HG03103 (cell line): ENCODE measurements at regions not wholly inside any gene's neighbourhood (a gene's known extent, or its start where the extent isn't known, plus 50 kb on each side); places are given as distances from the start of the nearest gene placed in this dataset.
"Not testable (repeated sequence)": the region's sequence is repeated elsewhere in the genome, so short reads cannot be mapped to it uniquely, and the experiment has no call there.

Experiments used
- ATAC-seq: cut with Tn5 transposase; IDR thresholded peaks from one replicate; pipeline ENCODE4 v1.9.1; 2021; ENCODE audit warnings: low read depth; ENCODE audit not compliant: unreplicated experiment

DNA sequence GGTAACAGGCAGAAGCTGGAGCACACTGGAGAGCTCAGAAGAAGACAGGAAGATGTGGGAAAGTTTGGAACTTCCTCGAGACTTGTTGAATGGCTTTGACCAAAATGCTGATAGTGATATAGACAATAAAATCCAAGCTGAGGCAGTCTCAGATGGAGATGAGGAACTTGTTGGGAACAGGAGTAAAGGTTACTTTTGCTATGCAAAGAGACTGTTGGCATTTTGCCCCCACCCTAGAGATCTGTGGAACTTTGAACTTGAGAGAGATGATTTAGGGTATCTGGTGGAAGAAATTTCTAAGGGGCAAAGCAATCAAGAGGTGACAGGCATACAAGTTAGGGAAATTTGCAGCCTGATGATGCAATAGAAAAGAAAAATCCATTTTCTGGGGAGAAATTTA lies 493.5 kb downstream of the CHSY3 start:
- not testable (repeated sequence) for ATAC-seq

DNA sequence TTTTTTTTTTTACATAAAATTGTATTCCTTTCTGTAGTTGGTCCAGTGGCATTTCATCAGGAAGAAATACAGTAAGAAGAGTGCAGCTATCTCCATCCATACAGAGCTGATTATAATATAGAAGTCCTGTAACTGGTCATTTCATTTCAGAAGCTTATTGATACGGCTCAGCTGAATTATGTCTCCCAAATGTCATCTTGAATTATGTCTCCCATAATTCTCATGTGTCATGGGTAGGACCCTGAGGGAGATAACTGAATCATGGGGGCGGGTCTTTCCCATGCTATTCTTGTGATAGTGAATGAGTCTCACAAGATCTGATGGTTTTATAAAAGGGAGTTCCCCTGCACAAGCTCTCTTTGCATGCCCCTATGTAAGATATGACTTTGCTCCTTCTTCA lies 492.9 kb downstream of the CHSY3 start:
- ATAC-seq: no peak

DNA sequence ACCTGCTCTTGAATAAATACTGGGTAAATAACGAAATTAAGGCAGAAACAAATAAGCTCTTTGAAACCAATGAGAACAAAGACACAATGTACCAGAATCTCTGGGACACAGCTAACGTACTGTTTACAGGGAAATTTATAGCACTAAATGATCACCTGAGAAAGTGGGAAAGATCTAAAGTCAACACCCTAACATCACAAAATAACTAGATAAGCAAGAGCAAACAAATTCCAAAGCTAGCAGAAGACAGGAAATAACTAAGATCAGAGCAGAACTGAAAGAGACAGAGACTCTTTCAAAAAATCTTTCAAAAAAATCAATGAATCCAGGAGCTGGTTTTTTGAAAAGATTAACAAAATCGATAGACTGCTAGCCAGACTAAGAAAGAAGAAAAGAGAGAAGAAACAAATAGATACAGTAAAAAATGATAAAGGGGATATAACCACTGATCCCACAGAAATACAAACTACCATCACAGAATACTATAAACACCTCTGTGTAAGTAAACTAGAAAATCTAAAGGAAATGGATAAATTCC lies 487.5 kb downstream of the CHSY3 start:
- not testable (repeated sequence) for ATAC-seq

DNA sequence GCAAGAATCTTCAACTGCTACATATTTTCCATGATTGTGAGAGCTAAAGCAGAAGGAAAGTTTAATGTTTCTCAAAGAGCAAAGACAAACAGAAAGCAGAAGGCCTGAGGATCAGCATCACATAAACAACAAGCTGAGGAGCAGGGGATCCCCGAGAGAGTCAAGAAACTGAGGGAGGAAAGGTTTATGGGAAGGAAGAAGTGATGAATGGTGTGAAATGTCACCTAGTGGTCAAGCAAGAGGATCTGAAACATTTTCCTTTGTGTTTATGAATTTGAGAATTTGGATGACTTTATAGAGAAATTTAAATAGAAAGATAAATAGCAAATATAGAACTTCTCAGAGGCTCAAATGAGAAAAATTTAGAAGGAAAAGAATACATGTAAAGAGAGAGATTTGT lies 481.9 kb downstream of the CHSY3 start:
- no peak for ATAC-seq

DNA sequence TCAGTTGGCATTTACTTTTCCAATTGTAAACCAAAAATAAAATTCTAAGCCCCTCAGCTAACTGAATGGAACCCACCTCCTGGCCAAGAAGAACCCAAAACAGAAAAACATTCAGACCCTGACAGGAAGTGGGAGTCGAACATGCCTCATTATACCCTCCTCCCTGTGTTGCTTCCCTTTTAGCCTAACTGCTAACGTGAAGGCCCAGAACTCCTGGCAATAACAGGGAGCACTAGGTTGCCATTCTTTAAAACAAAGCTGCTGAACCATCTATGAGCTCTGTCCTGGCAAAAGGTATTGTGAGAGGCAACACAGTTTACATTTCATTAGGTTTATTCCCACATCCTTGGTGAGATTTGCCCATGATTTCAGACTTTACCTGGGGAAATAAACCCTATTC lies 481.4 kb downstream of the CHSY3 start:
- no peak for ATAC-seq

DNA sequence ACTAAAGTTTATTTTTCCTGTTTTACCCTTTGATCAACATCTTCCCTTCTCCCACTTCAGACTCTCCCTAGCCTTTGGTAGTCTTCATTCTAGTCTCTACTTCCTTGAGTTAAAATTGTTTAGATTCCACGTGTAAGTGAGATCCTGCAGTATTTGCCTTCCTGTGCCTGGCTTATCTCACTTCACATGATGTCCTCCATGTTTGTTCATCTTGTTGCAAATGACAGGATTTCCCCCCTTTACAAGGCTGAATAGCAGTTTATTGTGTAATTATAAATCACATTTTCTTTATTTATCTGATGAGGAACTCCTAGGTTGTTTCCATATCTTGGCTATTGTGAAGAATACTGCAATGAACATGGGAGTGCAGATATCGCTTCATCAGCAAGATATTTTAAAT lies 461.7 kb downstream of the CHSY3 start:
- ATAC-seq: no peak

DNA sequence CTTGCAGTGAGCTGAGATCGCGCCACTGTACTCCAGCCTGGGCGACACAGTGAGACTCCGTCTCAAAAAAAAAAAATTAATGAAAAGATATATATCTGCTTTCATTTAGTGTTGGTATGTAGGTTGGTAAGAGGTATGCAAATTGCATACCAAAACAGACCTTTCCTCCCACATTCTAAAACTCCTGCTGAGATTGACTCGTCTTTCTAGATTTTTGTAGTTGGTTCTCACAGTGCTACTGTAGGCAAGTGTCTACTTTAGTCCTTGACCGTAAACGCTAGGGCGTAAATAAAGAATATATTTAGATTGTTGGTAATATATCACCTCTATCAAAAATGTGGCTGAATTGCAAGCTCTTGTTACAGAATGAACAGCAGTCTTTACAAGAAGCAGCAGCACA lies 445.9 kb downstream of the CHSY3 start:
- ATAC-seq: no peak

DNA sequence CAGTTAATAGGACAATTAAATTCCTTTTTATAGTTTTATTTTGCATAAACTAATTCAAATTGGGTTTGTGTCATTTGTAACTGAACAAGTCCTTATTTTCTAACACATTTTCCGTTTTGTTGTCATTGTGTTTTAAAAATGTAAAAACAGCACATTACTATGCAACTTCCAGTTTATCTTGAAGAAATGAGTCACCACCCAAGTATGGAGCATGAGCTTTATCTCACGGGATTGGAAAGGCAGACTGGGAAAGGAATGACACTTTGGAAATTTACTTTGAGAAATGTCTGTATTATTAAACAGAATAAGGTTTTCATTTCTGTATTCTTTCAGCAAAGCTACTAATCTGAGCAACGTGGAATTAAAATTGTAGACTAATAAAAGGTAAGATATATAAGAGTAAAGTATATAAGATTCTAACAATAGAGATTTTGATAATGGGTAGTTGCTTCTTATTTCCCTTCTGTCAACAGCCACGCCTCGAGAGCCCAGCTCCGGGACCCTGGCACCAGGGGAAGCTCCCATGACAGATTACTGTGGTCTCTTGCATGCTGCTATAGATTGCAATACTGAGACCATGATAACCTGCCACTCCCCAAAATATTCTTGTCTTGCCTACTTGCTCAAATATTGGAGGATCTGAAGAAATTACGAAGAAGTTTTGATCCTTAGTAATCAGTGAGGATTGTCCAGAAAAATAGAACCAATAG lies 433.1 kb downstream of the CHSY3 start:
- ATAC-seq: no peak

DNA sequence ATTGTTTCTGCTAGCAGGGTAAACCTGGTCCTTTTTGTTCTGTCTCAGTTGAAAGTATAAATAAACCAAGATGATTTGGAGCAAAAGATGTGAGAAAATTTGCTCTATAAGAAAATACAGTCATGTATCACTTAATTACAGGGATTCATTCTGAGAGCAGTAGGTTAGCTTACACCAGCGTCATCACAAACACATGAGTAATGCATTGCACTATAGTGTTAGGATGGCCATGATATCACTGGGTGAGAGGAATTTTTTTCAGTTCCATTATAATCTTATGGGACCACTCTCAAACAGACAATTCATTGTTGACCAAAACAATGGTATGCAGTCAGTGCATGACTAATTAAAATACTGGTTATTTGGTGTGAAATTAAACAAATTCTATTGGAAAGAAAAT lies 430.9 kb downstream of the CHSY3 start:
- ATAC-seq: no peak

DNA sequence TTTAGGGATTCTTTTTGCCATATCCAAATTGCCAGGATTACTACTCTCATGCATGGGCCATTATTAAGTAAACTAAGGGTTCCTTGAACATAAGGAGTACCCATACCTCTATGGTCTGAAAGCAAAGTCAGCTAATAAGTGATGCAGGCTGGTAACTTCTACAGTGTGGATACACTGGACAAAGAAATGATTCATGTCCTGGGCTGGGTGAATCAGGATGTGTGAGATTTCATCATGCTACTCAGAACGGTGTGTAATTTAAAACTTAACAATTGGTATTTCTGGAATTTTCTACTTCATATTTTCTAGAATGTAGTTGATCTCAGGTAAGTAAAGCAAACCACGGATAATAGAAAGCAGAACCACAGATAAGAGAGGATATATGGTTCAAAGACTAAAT lies 428.8 kb downstream of the CHSY3 start:
- ATAC-seq: no peak

DNA sequence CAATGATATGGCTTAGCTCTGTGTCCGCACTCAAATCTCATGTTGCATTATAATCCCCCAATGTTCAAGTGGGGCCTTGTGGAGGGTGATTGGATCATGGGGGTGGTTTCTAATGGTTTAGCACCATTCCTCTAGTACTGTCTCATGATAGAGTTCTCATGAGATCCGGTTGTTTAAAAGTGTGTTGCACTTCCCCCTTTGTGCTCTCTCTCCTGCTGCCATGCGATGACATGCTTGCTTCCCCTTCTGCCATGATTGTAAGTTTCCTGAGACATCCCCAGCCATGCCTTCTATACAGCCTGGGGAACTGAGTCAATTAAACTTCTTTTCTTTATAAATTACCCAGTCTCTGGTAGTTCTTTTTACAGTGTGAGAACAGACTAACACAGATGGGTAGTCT lies 427.1 kb downstream of the CHSY3 start:
- ATAC-seq: no peak

DNA sequence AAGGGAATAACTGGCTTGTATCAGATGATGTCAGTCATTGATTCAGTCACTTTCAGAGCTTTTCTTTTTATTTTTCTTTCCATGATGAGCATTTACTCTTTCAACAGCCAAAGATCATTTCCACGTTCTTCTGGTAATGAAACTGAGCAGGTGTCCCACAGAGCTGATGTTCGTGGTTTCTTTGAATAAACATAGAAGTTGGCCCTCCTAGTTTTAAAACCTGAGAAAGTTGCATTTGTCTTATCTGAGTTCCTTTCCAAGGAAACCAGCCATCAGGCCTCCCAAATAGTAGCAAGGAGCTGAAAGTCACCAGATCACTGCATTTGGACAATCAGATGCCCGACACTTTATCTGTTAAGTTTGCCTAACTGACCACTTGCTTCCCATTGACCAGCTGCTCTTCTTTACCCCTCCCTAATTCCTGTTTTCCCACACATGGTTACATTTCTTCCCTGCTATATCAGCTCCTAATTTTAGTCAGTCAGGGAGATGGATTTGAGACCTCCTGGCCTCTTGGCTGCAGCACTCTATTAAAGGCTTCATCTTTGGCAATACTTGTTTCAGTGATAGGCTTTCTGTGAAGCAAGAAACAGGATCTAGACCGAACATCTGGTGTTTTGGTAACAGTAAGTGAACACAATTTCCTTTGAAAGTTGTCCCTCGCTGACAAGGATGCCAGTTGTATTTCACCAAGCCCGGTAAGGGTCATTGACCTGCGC lies 420.8 kb downstream of the CHSY3 start:
- ATAC-seq: no peak

DNA sequence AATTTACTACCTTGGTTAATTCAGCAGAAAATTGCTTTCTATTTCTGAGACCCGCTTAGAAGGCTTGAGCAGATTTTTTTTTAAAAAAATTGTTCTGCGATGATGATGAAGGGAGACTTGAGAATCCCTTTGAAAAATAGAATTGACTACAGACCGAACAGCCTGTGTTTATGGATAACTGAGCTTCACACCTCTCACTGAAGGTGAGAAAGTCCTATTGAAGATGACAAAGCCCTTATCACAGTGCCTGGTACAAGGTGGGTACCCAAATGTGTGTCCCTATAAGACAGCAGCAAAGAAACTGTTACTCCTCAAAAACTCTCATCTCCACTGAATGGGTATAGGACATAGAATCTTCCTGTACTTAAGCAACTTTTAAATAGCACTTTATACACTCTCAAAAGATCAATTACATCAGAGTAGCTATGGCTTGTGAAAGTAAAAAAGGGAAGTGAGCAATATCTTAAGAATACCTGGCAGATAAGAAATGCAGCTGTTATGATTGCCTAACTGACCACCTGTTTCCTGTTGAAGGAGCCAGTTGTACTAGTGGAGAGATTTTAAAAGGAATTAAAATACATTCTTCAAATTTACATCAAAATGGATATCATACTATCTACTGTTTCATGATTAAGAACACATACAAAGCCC lies 419.7 kb downstream of the CHSY3 start:
- peak; percentile 100 for ATAC-seq

DNA sequence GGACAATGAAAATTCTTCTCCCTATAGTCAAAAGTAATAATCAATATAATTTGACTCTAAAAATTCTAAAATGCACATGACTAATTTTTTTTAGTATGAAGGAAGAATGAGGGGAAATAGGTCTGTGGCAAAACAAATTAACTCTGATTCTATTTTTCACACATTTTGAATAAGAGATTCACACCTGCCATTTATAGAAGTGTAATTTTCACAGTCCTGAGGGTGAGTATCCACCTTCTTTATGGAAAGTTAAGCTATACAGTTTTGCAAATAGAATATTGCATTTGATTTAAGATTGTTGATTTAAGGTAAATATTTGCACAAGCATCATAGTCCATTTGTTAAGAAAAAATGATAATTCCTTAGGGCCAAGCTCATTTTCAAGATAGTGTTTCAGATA lies 417.7 kb downstream of the CHSY3 start:
- no peak for ATAC-seq

DNA sequence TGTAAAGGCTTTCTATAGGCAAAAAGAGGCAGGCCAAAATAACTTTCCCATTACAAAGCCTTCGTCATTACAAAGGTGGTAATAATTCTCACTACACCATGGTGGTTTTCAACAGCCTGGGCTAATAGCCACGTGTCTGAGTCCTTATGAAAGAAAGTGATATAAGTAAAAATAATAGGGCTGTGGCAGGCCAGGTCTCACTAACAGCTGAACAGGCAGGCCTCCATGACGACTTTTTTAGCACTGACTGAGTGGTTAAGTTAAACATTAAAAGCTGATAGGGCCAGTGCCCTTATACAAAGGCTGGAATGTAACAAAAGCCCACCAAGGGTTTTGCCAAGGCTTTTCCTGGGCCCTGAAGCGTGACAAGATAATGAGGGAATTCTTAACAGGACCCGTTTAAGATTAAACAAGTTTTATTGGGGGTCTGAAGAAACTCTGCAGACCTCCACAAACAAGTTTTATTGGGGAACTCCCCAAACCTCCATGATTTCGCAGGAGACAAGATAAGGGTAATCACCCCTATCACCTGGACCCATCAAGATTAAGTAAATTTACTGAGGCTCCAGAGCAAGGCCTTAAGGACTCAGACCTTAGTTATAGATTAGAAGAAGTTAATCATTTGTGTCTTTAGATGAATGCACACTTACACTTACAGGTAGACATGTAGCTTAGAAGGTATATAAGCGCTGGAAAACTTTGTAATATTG lies 412.9 kb downstream of the CHSY3 start:
- no peak for ATAC-seq

DNA sequence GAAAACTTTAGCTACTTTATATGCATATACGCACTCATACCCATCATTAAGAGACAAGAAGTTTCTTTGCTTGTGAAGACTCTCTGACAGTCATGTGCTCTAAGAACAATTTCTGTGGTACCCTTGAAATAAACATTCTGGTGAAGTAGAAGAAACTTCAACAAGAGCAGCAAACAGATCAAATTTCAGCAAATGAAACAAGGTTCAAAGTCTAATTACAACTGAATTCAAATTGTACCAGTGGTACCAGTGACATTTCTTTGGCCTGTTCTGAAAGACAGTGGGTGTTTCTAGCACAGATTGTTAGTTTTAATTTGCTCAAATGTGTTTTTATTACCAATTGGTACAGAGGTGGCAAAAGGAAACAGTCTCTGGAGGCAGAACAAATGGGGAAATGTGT lies 391.0 kb downstream of the CHSY3 start:
- no peak for ATAC-seq

DNA sequence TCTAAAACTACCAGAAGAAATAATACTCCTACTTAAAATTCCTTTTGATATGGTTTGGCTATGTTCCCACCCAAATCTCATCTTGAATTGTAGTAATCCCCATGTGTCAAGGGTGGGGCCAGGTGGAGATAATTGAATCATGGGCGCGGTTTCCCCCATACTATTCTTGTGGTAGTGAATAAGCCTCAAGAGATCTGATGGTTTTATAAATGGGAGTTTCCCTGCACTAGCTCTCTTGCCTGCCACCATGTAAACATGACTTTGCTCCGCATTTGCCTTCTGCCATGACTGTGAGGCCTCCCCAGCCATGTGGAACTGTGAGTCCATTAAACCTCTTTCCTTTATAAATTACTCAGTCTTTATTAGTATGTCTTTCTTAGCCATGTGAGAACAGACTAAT lies 390.5 kb downstream of the CHSY3 start:
- ATAC-seq: not testable (repeated sequence)

DNA sequence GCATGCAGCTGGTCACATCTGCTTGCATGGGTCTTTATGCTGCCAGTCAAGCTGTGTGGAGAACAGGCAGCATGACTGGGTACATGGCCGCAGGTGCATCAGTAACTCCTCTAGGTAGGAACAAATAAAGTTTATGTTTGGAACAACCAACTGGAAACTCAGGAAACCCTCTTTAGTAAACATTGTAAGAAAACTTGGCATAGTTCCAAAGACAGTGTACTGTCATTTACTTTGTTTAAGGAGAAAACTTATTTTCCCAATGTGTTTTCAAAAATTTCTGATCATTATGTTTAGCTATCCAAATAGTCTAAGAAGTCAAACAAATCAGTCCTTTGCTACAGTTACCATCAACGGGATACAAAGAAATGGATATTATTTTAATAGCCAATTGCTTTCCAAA lies 386.0 kb downstream of the CHSY3 start:
- no peak for ATAC-seq

DNA sequence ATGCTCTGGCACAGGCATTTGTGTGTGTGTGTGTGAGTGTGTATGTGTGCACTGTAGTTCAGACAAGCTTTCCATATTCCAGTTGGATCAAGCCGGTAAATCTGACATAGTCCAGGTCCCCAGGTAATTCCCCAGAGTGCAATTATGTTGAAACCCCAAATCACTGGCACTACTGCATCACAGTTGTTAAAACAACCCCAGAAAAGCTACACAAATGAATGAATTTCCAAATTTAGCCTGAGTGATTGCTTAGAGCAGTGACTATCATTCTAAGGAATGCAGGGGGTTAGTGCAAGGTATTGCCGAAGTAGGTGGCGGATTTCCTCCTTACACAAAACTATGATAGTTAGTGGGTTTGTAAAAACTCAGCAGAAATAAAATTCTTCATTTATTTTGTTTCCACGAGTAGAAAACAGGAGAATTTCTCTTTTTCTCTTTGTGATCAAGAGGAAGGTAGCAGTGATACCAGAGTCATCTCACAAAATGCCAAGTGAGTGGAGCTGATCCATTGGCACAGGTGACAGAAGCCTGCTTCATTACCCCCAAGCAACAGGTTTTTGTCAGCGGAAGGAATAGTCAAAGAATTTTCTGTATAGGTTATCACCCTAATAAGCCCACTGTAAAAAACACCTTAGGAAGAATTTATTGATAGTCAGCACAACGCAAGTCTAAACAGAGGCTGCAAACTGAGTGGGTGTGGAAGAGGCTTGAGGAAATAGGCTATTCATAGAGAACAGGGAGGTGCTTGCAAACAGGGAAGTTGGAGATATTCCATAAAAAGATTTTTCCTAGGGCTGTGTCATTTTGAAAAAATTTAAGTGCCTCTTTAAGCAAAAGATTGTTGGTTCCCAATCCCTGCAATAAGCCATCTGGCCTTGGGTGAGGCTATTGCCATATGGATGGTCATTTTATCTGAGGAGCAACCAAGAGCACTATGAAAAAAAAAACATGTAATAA lies 385.1 kb downstream of the CHSY3 start:
- no peak for ATAC-seq

DNA sequence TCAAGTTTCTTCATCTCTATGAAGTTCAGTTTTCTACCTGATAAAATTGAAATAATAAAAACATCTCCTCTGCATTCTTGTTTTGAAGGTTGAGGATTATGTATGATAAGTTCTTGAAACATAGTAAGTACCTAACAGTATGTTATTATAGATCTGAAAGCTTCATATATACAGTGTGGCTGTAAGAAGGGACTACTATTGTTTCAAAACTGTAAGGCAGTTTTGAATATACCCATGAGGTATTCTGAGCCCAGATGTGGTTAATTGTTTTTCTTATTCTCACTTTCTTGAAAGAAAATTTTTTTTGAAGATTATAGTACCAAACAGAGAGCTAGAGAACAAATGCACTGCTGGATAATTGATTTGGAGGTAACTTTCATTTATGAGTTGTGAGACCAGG lies 383.2 kb downstream of the CHSY3 start:
- no peak for ATAC-seq
